EH (cell line): ENCODE measurements at regions not wholly inside any gene's neighbourhood (a gene's known extent, or its start where the extent isn't known, plus 50 kb on each side); places are given as distances from the start of the nearest gene placed in this dataset.
A peak's percentile ranks its signal among the peaks of the same experiment; 100 is the strongest.

Source experiments
- DNase-seq: peaks from one replicate; pipeline ENCODE4 v3.0.0-alpha.2; 2015; ENCODE audit warnings: low read depth

GRCh38 chr6:125491860-125492618, 190.3 kb upstream of the HDDC2 start:
- DNase-seq: no peak

- DNase-seq: no peak
Measured at GRCh38 chr6:125498606-125499005, 196.8 kb upstream of the HDDC2 start.

- no peak for DNase-seq
Measured at GRCh38 chr6:125499535-125499934, 197.8 kb upstream of the HDDC2 start.

GRCh38 chr6:125503181-125503580, 201.4 kb upstream of the HDDC2 start:
- DNase-seq: no peak

DNA sequence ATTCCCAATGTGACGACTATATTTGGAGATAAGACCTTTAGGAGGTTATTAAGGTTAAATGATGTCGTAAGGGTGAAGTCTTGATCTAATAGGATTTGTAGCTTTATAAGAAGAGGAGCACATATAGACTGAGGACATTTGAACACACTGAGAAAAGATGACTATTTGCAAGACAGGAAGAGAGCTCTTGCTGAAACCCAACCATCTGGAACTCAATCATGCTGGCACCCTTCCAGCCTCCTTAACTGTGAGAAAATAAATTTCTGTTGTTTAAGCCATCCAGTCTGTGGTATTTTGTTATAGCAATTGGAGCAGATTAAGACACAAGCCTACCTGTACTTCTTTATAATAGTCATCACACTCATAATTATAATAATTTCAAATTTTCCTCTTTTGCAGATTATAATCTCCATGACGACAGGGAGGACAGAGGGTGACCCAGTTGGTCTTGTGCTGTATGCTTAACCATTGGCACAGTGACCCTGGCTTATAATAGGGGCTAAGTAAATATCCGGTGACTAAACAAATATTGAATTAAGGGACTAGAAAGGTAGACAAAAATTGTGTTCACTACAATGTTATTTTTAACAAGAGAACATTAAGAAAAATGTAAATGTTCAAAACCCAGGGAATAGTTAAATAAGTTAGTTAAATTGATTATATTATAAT, 206.4 kb upstream of the HDDC2 start:
- DNase-seq: peak; percentile 20

- no peak for DNase-seq
Measured at GRCh38 chr6:125508793-125509192, 207.0 kb upstream of the HDDC2 start.

GRCh38 chr6:125509477-125509876, 207.7 kb upstream of the HDDC2 start:
- no peak for DNase-seq

DNA sequence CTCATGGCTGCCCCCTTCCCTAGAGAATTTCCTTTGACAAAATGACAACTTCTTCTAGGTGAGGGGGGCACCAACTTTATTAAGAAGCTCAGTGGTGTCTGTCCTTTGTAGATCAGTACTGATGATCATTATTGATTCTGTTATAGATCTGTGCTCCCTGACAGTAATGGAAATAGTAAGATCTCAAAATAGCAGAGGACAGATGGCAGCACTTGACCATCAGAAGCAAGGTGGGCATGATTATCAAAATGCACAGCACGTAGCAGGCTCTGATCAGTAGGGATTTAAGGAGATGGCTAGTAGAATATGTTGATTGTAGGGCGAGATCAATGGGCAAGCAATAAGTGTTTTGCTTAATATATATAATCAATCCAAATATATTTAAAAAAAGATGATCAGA, 208.6 kb upstream of the HDDC2 start:
- DNase-seq: no peak

DNA sequence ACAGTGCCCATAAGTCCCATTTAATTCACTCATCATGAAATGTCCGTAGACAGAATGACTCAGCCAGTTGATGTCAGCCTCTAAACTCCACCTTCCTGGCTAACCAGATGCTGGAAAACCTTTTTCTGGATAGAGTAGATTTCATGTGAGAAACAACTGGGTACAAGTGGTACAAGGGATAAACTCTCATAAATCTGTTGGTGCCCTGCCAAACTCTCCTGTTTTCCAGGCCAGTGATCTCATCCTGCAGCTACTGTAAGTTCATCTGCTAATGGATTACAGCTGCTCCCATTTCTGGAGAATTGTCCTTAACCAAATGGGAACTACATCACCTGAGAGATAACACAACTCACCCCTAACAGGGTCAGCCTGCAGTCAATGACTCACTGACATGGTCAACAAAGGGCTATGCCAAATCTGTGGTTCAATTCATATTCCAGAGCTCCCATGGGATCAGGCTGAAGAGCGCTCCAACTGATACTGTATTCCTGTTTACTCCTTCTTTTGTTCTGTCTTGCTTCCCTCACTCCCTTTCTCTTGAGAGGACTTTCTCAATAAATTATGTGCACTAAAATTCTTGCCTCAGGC, 210.1 kb upstream of the HDDC2 start:
- peak; percentile 4 for DNase-seq

DNA sequence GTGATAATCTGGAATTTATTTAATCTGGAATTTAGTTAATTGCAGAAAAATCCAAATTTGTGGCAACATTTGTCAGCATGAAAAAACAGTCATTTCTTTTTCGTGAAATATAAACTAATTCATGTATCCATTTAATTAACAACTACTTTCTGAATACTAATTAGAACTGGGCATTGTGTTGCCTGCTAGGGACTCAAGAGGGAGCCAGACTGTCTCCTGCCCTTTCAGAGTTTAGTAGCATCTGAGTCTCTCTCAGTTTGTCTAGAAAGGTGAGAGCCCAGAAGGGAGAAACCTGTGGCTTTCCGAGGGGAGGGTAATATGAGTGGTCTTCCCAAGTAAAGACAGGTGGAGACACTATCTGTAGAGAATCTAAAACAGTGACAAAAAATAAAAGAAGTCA, 210.9 kb upstream of the HDDC2 start:
- no peak for DNase-seq

GRCh38 chr6:125513978-125514377, 212.2 kb upstream of the HDDC2 start:
- no peak for DNase-seq

DNA sequence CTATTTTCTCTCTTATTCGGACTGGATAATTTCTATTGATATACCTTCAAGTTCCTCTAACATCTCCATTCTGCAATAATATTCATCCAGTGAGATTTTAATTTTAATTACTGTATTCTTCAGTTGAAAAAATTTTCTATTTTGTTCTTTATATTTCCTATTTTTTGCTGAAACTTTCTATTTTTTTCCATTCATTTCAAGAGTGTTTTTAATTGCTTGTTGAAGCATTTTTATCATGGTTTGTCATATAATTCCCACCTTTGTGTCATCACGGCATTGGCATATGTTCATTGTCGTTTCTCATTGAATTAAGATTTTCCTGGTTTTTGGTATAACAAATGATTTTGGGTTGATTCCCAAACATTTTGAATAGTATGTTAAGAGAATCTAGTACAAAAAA, 214.9 kb upstream of the HDDC2 start:
- DNase-seq: no peak

- DNase-seq: peak; percentile 2
Measured at GRCh38 chr6:125519367-125519766, 217.6 kb upstream of the HDDC2 start.

DNA sequence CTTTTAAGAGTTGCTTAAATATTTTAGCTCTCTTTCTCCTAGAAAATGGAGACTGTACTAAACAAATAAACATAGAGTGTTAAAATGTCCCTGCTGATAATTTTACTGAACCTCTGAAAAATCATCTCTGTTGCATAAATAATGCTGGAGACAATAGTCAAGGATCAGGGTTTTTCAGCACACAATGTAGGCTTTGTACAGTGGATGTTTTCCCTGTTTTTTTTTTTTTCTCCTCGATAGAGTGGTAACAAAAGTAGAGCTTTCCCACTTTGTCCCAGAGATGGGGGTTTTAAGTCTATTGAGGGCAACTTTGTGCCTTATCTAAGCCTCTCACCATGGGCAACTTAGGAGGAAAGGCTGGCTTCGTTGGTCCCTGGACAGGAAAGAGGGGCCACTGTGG, 222.6 kb upstream of the HDDC2 start:
- DNase-seq: no peak

GRCh38 chr6:125526007-125526720, 223.3 kb upstream of the HEY2 start:
- no peak for DNase-seq

GRCh38 chr6:125528621-125529041, 220.8 kb upstream of the HEY2 start:
- DNase-seq: no peak

DNA sequence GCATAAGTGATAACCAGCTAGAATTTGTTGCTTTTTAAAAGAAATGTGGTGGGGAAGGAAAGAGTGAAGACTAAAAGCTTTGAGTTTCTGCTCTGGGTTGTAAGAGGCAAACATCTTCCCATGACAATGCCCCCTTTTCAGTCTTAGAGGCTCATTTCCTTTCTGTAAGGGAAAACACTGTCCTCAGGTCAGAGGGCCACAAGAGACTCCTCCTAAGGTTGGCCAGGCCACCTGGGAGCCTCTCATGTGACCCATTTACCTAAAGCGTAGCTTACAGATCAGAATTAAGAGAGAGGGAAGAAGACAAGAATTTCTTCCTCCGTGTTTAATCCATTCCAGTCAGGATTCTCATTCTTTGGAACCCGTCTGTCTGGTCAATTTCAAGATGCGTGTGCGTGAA, 220.4 kb upstream of the HEY2 start:
- no peak for DNase-seq

- no peak for DNase-seq
Measured at GRCh38 chr6:125533710-125534397, 215.6 kb upstream of the HEY2 start.

GRCh38 chr6:125534430-125535263, 214.8 kb upstream of the HEY2 start:
- no peak for DNase-seq

- DNase-seq: no peak
Measured at GRCh38 chr6:125537090-125537489, 212.3 kb upstream of the HEY2 start.

DNA sequence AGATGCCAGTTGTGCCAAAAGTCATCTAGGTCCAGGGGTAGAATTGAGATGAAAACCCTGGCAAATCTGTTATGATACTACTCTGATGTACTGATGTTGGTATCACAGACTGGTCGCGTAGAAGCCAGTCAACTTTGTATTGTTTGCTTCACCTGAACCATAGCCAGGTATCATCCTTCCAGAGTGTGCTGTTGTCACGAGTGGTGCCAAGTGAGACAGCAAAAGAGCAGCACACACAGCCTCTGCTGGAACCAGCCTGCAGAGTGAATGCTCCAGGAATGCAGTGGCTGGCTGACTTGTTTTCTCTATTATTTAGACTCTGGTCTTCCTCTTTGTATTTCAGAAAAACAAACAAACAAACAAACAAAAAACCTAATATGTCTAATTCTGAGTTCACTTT, 209.5 kb upstream of the HEY2 start:
- no peak for DNase-seq
